HG03442 (cell line): ENCODE measurements at regions not wholly inside any gene's neighbourhood (a gene's known extent, or its start where the extent isn't known, plus 50 kb on each side); places are given as distances from the start of the nearest gene placed in this dataset.
"Not testable (repeated sequence)": the region's sequence is repeated elsewhere in the genome, so short reads cannot be mapped to it uniquely, and the experiment has no call there.

Experiments
- ATAC-seq: cut with Tn5 transposase; IDR thresholded peaks from one replicate; pipeline ENCODE4 v1.9.1; 2021; ENCODE audit warnings: mild to moderate bottlenecking, moderate library complexity; ENCODE audit not compliant: unreplicated experiment

DNA sequence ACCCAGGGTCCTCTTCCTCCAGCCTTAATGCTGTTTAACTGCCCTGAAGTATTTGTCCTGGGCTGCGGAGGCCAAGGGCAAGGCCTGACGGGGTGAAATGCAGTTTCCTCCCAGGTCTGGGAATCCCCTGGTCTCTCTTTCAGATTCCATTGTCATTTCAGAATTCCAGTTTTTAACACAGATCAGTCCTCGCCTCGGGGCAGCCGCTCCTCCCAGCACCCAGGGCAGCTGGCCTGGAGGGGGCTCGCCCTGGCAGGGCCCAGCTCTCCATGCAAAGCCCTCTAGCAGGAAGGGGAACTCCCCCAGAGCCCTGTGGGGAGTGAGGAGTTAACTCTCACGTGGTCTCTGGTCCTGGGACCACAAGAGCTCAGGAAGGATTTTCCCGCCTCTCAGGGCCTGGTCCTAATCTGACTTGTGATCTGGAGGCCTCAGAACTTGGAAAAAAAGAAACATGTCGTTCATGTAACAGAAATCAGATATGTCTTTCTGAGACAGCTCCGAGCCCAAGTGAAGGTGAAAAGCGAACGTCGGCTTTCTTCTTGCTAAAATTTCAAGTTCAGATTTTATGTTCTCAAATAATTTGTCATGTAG lies 265.6 kb upstream of the SFSWAP start:
- ATAC-seq: no peak

DNA sequence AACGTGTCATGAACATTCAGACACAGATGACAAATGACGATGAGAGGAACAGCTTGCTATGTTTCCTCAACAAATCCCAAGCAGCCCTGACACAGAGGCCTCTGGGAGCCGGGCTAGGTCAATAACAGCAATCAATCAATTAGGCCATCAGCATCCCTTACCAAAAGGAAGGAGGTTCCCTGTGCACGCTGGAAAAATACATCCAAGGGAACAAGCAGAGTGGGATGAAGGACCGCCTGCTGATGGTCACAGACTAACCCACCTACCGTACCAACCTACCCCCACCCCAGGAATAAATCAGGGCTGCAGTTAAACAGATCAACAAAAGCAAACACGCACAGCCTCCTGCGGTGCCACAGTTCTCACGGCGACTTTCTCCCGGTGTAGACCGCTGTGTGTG lies 265.1 kb upstream of the SFSWAP start:
- no peak for ATAC-seq

DNA sequence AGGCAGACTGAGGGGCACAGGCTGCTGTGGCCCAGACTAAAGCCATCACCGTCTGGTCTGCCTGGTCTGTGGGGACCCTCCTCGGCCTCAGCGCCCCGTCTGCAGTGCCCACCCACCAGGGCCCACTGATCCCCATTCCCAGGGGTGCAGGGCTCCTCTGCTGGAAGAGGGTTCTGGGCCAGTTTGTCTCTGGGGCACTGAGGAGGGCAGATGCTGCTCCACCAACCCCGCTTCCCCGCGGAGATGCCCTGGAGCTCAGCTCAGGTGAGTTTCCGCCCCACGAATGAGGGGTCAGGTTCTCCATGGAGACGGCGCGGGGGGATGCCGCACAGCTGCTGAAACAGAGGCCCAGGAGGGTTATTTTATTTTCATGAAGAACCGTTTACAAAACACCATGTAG lies 263.3 kb upstream of the SFSWAP start:
- ATAC-seq: not testable (repeated sequence)

DNA sequence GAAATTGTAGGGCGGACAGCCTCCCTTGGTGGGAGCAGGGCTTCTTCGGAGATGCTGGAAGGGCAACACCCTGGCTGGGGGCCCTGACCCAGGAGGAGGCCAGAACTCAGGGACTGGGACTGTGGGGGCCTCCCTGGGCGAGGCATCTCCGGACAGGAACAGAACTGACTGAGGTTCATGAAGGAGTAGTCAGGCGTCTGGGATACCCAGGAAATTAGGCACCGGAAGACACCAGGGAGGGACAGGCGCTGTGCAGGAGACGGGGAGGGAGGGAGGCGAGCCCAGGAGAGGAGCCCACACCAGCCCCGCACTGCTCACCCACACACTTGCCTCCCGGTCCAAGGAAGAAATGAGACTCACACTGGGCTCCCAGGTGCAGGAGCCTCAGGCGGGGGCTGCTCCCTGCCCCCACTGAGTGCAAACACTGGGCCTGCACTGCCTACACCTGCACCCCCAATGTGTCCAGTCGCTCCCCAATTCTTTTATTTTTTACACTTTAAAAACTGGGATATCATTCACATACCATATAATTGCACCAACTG lies 262.6 kb upstream of the SFSWAP start:
- no peak for ATAC-seq

DNA sequence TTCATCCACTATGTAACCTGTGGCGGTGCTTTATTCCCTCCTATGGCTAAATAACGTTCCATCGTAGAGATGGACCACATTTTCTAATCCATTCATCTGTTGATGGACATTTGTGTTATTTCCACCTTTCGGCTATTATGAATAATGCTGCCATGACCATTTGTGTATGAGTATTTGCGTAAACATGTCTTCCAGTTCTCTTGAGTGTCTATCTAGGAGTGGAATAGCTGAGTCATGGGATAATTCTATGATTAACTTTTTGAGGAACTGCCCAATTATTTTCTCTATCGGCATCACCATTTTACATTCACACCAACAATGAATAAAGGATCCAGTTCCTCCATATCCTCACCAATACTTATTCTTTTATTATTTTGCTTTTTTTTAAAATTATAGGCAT lies 261.9 kb upstream of the SFSWAP start:
- no peak for ATAC-seq

DNA sequence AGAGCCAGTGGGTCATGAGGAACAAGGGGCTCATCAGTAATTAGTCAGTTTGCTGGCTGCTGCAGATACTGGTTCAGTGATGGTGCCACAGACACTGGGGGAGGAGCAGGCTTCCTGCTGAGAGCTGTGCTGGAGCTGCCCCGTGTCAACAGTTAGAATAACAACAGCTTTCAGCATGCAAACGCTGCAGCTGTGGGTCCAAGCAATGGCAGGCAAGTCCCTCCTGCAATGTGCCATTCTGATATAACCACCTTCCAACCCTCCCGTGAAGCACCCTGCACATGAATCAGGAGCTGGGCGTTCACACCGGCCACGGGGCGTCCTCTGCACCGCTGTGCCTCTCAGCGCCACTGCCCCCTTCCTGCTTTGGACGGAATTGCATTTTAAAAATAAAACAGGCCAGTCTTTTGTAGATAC lies 258.4 kb upstream of the SFSWAP start:
- ATAC-seq: no peak

DNA sequence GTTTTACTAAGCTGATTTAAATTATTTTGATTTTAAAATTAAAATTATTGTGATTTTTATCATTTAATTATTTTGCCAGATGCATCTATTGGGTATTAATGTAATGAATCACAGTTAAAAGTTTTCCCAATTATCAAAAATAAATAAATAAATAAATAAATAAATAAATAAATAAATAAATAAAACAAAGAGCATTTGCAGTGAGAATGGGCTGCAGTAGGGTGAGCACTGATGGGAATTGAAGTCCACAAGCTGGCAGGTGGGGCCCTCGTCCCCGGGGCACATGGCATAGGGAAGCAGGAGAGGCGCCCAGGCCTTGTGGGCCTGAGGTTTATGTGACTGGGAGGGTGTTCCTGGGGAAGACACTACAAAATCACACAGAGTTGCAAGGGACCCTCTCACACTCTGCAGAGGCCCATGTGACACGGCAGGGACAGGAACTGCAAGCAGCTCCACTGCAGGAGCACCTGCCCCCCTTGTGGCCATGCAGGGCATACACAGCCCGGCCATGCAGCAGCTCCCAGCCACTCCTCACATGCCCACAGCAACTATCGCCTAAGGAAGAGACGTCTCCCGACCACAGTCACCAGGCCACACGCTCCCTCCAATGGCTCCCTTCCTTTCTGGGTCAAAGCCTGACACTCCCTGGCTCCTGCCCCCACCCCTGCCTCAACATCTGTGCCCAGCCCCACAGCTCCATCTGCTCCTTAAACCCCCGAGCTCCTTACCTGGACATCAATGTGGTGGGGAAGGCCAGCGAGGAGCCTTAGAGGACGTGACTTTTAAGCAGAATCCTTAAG lies 256.3 kb upstream of the SFSWAP start:
- peak; percentile 89 for ATAC-seq

DNA sequence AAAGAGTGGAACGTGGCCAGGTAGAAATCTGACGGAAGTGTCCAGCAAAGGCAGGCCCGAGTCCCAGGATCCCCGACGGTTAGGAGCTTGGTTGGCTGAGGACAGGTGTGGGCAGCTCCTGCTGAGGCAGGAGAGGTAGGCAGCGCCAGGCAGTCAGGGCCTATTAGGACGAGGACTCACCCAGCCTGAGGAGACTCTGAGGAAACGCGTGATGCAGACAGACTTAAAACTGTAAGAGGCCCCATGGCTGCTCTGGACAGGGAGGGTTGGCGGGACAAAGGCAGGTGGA lies 255.7 kb upstream of the SFSWAP start:
- ATAC-seq: no peak

DNA sequence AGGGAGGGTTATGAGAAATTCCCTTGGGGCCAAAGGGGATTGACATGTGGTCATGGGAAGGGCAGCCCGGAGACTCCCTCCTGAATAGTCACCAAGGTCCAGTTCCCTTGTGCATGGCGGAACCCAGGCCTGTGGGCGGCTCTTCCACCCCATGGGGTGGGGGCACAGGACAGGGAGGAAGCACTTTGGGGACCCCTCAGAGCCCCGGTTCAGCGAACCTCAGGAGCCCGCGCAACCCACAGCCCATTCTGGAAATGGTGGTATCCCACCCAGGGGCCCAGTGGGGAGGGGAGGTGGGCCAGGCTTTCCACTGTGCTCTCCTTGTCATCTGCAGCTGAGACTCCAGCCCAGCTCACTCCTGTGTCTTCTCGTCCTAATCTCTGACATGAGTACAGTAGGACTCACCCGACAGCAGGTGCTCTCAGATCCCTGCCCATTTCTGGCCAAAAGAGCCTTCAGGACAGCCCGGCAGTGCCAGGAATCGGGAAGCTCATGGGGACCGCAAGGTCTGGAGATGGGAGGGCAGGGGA lies 255.2 kb upstream of the SFSWAP start:
- no peak for ATAC-seq

DNA sequence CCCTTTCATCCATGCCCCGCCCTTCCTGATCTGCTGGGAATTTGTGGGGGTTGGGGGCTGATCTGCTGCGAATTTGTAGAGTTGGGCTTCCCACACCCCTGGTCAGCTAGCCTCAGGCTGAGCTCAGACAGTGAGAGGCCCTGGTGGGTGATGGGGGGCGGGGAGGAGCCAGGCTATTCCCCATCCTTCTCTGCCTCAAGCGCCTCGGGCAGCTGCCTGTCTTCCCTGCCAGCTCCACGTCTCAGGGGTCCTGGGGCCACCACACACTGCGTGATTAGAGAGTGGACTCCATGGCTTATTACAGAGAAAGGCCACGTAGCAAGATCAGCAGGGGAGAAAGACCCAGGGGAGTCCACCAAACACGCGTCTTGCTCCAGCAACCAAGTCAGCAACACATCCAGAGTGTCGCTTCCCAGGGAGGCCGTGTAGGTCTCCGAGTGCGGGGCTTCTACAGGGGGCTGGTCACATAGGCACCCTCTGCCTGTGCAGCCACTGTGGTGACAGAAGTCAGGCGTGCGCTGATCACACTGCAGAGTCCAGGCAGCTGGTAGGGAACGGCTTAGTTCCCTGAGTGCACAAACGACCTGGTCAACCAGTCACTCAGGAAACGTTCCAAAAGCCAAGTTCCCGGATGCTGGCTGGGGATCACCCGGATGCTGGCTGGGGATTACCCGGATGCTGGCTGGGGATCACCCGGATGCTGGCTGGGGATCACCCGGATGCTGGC lies 254.4 kb upstream of the SFSWAP start:
- ATAC-seq: no peak

DNA sequence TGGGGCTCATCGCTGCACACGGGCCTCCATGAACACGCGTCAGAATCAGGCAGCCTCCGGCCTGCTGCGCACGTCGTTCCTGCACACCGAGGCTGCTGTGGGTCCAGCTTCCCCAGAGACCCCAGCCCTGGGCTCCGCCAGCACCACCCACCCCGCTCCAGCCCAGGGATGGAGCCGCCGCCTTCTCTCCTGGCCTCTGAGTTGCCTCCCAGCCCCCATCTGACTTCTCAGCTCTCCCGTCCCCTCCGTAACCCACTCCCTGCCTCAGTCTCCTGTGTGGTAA lies 253.9 kb upstream of the SFSWAP start:
- no peak for ATAC-seq

DNA sequence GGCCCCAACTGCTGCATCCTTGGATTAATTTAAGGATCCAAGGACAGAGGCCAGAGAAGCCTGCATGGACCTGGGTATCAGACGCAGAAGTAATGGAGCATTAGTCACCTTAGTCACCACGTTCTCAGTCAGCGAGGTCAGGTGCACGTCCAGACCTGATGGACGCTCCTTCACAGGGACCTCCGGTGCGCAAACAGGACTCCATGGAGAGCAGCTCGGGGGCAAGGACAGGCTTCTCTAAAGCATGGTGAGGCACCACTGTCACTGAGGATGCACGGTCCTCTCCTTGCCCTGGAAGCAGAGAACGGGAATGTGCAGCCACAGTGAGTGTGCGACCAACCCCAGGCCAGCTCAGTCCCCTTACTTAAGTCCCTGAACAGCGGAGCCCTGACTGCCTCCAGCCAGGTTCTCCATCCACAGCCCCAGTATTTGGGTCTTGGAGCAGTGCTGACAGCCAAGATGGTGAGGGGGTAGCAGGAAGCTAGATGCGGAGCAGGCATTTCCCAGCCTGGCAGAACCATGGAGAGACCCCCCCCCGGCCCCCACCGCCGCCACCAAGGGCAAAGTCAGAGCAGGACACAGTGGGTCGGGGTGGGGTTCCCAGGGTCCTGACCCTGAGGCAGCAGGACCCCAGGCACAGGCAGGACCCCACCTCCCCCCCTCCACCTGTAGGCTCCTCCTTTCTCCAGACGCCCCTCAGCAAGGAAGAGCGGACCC lies 253.4 kb upstream of the SFSWAP start:
- no peak for ATAC-seq

DNA sequence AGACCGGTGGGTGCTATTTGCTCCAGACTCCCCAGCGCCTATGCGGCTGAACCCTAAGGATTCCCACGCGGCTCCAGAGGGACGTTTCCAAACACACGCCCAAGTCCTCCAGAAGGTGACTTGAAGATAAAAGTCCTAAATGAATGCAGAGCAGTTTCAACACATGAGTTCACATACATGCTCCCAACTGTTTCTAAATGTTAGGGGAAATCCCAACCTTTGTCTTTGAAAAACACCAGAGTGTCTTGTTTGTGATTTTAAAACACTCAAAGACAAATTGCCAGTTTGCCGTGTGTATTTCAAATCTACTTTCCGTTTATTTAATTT lies 252.9 kb upstream of the SFSWAP start:
- ATAC-seq: no peak

DNA sequence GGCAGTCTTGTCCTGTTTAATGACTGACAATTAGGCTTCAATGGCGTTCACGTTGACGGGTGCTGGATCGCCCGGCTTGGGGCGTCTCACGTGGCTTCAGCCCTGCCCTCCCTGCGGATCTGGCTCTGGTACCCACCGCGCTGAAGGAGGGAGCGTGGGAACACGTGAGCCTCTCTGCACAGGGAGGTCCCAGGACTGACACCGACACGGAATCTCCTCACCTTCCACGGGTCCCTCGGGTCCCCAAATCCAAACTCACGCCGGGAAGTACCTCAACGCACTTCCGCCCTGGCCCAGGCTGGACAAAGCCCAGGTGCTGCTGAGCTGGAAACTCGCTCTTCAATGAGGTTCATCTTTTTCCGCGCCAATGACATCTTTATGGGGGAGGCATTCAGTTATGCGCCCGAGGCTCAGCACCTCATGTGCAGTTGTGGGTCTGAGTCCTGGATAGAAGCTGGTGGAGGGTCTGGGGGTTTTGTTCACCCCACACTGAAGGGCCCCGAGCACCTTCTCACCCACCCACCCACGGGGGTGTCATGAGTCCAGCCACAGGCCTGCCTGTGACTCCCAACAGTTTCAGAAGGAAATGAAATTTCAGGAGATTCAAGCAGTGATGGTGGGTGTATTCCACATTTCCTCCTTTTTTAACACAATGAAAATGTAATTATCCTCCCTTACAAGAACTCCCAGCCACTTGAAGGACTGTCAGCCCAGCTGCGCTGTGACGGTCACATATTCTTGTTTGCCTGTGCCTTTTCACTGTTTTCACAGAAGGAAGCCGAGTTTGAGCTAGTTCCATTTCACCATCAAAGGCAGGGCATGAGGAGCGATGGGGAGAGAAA lies 251.7 kb upstream of the SFSWAP start:
- no peak for ATAC-seq

DNA sequence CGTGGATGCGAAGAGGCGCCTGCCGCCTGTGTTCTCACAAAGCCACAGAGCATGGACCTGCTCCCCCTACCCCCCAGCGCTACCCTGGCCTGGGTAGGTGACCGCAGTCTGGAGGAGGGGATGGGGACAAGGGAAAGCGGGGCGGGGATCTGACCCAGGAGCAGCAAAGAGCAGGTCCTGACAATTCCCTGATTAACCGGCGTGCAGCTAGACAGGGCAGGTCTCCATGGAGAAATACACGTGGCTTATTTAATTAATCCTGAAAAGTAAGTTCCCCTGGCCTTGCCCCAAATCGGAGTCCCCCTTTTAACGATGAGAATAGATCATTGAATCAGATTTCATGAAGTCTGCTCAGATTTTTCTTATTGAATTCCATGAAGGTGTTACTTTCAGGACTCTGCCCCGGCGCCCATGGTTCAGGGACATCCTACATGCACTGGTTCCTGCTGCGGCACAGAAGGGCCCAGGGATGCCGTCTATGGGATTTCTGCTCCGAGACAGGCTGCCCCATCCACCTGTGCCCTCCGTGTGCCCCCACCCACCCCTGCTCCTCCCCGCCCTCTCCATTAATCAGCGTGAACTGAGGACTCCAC lies 251.0 kb upstream of the SFSWAP start:
- no peak for ATAC-seq

DNA sequence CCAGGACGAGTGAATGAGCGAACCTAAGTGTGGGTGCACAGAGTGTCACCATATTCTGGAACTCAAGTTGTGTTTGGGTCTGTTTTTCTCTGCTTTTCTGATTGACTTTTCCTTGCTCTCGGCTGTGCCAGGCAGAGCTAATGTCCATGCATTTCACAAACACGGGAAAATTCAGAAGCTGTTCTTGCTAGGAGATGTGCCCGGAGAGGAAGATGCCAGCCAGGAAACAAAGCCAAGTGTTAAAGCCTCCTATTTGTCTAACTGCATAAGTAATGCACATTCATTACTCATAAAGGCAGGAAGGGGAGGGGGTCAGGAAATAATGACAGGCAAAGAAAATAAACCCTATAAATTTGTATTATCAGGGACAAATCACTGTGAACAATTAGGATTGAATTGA lies 250.4 kb upstream of the SFSWAP start:
- ATAC-seq: no peak

DNA sequence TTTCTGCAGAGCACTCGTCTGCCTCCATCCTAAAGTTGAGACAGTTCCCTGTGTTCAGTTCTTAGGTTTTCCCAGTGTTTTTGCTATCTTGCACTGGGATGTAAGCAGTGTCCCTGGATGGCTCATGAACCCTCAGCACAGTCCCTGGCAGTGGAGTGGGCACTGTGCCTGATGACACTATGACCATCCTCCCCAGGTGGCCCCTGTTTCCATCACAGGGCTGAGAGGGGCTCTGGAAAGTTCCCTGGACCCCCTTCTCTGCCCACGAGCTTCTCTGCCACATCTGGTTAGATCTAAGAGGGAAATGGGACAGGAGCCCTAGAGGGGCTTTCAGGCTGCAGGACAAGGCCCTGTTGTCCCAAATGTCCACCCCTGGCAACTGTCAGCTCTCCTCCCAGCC lies 249.8 kb upstream of the SFSWAP start:
- no peak for ATAC-seq

DNA sequence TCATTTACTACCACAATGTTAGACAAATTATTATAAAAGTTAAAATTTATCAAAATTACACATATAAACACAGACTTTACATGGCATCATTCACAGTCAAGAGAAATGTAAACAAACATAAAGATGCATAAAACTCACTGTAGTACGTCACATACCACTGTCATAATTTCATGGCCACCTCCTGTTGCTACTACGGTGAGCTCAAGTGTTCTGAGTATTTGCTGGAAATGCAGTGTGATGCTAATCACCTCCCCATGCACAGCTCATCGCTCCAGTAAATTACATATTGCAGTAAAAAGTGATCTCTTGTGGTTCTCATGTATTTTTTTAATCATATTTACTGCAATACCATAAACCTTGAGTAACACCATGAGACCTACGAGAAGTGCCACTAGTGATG lies 247.7 kb upstream of the SFSWAP start:
- no peak for ATAC-seq

DNA sequence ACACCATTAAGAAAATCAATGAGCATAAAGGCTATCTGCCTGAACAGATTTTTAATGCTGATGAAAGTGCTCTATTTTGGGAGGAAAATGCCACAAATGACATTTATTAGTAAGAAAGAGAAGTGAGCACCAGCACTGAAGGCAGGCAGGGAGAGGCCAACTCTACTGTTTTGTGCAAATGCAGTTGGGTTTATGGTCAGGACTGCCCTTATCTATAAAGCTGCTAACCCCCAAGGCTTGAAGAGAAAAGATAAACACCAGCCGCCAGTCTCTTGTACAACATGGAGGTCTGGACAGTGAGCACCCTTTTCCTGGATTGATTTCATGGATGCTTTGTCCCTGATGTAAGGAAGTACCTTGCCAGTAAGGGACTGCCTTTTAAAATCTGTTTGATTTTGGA lies 246.8 kb upstream of the SFSWAP start:
- ATAC-seq: no peak

DNA sequence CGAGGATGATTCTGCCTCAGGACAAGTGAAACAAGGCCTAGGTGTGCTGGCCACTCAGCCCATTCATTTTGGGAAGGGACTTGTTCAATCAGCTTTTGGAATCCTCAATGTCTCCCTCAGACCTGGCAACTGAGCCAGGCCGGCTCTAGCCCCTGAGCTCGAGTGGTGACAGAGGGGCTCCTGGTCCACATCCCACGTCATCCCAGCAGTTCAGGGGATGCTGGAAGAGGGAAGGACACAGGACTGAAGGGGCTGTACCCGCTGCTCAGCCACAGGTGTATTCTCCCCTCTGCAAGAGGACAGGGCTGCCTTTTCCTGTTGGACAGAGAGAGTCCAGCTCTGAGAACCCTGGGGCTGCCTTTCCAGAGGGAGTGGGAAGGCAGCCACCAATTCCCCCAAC lies 244.6 kb upstream of the SFSWAP start:
- no peak for ATAC-seq
